Type B pancreatic cell (in vitro differentiated cells): ENCODE measurements at regions not wholly inside any gene's neighbourhood (a gene's known extent, or its start where the extent isn't known, plus 50 kb on each side); places are given as distances from the start of the nearest gene placed in this dataset.

Experiments
- DNase-seq: peaks from one replicate; pipeline ENCODE4 v3.0.0; 2021; ENCODE audit warnings: mixed read lengths; ENCODE audit not compliant: unreplicated experiment; ENCODE audit errors: extremely low spot score
- H3K27ac Mint-ChIP-seq: 2 replicates; pipeline ENCODE4 v1.8.0; 2021; ENCODE audit warnings: mild to moderate bottlenecking, mixed read lengths
- H3K27me3 Mint-ChIP-seq: 2 replicates; pipeline ENCODE4 v1.8.0; 2021; ENCODE audit warnings: mixed read lengths
- H3K36me3 Mint-ChIP-seq: 2 replicates; pipeline ENCODE4 v1.8.0; 2021; ENCODE audit warnings: mixed read lengths
- H3K4me1 Mint-ChIP-seq: one replicate; pipeline ENCODE4 v1.8.0; 2021; ENCODE audit warnings: mixed read lengths; ENCODE audit not compliant: unreplicated experiment
- H3K4me3 Mint-ChIP-seq: 2 replicates; pipeline ENCODE4 v1.8.0; 2021; ENCODE audit warnings: mild to moderate bottlenecking, mixed read lengths
- H3K9me3 Mint-ChIP-seq: 2 replicates; pipeline ENCODE4 v1.8.0; 2021; ENCODE audit warnings: mixed read lengths
- TF ChIP-seq, protein P1 (sequence below): fragments of 200-600 bp; sonication (generic); conservative IDR thresholded peaks from 2 replicates; pipeline ENCODE4 v1.5.0; 2021; ENCODE audit warnings: antibody characterized with exemption, mild to moderate bottlenecking

DNA sequence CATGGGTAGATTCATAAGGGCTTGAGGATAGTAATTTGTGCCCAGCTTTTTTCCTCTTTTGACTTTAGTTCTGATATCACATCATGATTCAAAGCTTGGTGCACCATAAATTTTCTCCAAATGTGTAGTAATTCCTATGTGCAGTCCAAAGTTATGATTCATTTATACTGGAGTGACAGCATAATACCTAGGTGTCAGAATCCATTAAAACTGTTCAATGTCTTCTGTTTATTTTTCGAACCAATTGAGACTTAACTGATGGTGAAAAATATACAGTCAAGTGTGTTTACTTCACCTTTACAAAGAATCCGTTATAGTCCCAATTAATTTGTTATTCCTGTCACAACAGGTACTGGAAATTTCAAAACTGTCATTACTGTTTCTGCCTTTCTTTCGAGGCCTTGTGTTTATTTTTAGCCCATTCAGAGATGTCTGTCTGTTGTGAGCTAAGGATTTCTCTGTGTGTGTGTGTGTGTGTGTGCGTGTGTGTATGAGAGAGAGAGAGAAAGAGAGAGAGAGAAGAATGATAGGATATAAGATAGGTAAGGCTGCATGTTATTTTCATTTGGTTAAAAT is 389.7 kb upstream of the ATP5MC3 start:
- H3K27ac Mint-ChIP-seq: no peak overlapping the region
- no peaks in the 10 kb centered on the region for H3K36me3 Mint-ChIP-seq
- peaks cover 20% of the 10 kb centered on the region for H3K27me3 Mint-ChIP-seq
- no peaks in the 10 kb centered on the region for H3K4me1 Mint-ChIP-seq
- TF ChIP-seq, protein P1, sequence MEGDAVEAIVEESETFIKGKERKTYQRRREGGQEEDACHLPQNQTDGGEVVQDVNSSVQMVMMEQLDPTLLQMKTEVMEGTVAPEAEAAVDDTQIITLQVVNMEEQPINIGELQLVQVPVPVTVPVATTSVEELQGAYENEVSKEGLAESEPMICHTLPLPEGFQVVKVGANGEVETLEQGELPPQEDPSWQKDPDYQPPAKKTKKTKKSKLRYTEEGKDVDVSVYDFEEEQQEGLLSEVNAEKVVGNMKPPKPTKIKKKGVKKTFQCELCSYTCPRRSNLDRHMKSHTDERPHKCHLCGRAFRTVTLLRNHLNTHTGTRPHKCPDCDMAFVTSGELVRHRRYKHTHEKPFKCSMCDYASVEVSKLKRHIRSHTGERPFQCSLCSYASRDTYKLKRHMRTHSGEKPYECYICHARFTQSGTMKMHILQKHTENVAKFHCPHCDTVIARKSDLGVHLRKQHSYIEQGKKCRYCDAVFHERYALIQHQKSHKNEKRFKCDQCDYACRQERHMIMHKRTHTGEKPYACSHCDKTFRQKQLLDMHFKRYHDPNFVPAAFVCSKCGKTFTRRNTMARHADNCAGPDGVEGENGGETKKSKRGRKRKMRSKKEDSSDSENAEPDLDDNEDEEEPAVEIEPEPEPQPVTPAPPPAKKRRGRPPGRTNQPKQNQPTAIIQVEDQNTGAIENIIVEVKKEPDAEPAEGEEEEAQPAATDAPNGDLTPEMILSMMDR: no peak
- DNase-seq: no peak
- no peak overlapping the region for H3K4me3 Mint-ChIP-seq
- no peaks in the 10 kb centered on the region for H3K9me3 Mint-ChIP-seq

DNA sequence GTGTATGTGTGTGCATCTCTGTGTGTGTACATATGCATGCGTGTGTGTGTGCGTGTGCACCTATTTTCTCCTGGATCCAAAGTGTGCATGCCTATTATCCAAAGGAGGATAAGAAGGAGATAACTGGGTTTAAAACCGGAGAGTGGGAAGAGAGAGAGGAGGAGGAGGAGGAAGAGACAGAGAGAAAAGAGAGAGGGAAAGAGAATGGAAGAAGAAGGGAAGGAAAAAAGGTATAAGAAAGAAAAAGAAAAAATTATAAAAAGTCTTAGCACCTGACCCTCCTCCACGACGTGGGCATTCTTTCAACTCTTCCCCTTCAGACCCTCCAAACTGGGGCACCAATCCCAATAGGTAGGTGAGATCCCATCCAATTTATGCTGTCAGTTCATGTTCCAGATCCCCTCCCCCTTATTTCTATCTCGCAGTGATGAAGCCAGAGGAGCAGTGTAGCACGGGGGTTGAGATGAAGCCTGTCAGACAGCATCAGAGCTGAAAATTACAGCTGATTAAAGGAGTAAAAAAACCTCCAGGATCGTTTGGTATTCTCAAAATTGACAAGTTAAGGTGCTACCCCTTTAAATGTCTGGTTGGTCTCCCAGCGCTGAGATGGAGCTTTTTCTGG is 386.7 kb upstream of the ATP5MC3 start:
- TF ChIP-seq, protein P1: no peak
- Mint-ChIP-seq H3K27me3 (peaks cover 14% of the 10 kb centered on the region), H3K9me3 (no peaks in the 10 kb centered on the region), H3K27ac (no peak overlapping the region), H3K4me1 (no peaks in the 10 kb centered on the region), H3K36me3 (no peaks in the 10 kb centered on the region), H3K4me3 (no peak overlapping the region)
- DNase-seq: no peak

DNA sequence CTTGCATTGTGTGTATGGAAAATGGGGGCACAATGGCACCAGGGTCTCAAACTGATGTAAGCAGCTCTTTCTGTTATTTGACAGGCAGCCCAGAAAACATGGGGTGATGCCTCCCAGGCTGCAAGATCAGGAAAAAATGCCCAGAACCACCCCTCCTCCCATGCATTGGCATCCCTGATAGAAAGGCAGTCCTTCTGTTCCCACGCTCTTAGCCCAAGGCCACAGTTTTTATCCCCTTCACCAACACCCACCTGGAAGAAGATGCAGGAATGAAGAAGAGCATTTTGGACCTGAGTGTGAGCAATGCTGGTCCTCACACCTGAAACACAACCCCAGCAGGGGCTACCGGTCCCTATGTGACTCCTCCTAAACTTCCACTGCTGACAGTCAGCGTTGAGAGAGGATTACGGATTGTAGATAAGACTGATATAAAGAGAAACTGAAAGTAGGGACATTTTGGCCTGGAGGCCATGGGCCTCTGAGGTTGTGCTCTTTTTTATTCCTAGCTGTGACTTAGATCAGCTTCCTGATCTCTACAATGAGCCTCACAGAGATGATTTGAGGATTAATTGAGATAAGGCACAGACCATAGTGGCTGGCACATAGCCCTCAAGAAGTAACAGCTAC is 386.0 kb upstream of the ATP5MC3 start:
- H3K27me3 Mint-ChIP-seq: peaks cover 12% of the 10 kb centered on the region
- no peak overlapping the region for H3K4me3 Mint-ChIP-seq
- TF ChIP-seq, protein P1: no peak
- DNase-seq: no peak
- no peaks in the 10 kb centered on the region for H3K4me1 Mint-ChIP-seq
- no peaks in the 10 kb centered on the region for H3K9me3 Mint-ChIP-seq
- no peak overlapping the region for H3K27ac Mint-ChIP-seq
- no peaks in the 10 kb centered on the region for H3K36me3 Mint-ChIP-seq

DNA sequence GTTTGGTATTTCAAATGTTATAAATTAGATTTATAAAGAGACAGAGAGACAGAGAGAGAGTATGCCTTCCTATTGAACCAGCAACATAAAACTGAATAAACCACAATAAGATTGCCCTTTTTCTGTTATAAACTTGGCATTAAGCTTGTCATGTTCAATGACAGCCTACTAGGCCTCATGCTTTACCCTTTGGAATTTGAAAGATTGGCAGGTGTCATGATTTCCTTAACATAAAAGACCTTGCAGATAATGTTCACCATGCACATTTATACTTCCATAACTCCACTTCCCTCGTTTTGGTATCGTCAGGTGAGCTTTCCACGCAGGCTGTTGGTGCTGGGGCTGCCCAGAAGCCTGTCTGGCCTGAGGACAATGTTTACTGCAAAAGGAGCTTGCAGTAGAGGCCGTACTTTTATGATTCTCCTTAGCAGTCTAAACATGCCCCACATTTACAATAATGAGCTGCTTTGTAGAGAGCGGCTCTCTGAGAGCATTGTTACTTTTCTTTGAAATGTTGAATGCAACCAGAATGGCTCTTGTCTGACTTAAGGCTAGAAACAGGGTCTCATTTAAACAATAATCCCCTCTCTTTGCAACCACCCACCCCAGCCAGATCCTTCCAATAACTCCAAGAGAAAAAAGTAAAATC is 379.1 kb upstream of the ATP5MC3 start:
- no peak for DNase-seq
- TF ChIP-seq, protein P1: no peak
- Mint-ChIP-seq H3K27me3 (peaks cover 23% of the 10 kb centered on the region), H3K4me3 (no peak overlapping the region), H3K9me3 (no peaks in the 10 kb centered on the region), H3K27ac (no peak overlapping the region), H3K4me1 (no peaks in the 10 kb centered on the region), H3K36me3 (no peaks in the 10 kb centered on the region)

DNA sequence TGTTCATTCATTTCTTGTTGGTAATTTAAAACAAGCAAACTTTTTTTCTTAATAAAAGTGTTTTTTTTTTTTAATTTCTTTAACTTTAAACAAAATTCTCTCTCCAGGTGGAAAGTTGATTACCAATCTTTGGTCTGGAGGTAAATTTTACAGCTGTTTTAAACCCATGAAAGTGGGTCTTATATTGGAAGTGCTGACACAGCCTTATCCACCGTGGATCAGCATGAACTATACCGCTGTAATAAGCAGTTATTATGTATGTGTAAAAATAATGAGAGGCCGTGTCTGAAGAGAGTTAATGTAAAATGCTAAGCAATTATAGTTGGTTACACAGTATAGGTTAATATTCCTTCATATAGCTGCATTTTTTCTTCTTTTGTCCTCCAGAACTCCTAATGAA is 378.1 kb upstream of the ATP5MC3 start:
- H3K27me3 Mint-ChIP-seq: peaks cover 20% of the 10 kb centered on the region
- H3K9me3 Mint-ChIP-seq: no peaks in the 10 kb centered on the region
- no peak overlapping the region for H3K27ac Mint-ChIP-seq

More for the DNA sequence above, 378.1 kb upstream of the ATP5MC3 start:
- H3K4me3 Mint-ChIP-seq: no peak overlapping the region
- DNase-seq: no peak
- H3K36me3 Mint-ChIP-seq: no peaks in the 10 kb centered on the region
- TF ChIP-seq, protein P1: no peak
- no peaks in the 10 kb centered on the region for H3K4me1 Mint-ChIP-seq
